Calu3 (cell line): ENCODE measurements at regions not wholly inside any gene's neighbourhood (a gene's known extent, or its start where the extent isn't known, plus 50 kb on each side); places are given as distances from the start of the nearest gene placed in this dataset.

Experiments
- BruUV-seq: library from RNA; stranded (reverse); fragments of 400-500 nt; replicated peaks from 2 replicates; lab custom pipeline; 2021; lab: Mats Ljungman, UMichigan
- CTCF ChIA-PET: fragments of 300-600 bp; sonication (Branson Sonifier 250); formaldehyde crosslinking; loops from one replicate; lab custom pipeline; 2022; ENCODE audit warnings: antibody characterized with exemption; lab: Charles Lee
- DNase-seq: peaks from one replicate; pipeline ENCODE4 v3.0.0; 2022
- H3K27ac Mint-ChIP-seq: one replicate; pipeline ENCODE4 v1.8.0; 2022; ENCODE audit warnings: mixed read lengths; ENCODE audit not compliant: unreplicated experiment
- H3K27me3 Mint-ChIP-seq: one replicate; pipeline ENCODE4 v1.8.0; 2022; ENCODE audit warnings: mixed read lengths; ENCODE audit not compliant: unreplicated experiment
- H3K36me3 Mint-ChIP-seq: one replicate; pipeline ENCODE4 v1.8.0; 2022; ENCODE audit warnings: mild to moderate bottlenecking, moderate library complexity, mixed read lengths; ENCODE audit not compliant: insufficient read depth, unreplicated experiment
- H3K4me1 Mint-ChIP-seq: one replicate; pipeline ENCODE4 v1.8.0; 2022; ENCODE audit warnings: mild to moderate bottlenecking, low read depth, mixed read lengths; ENCODE audit not compliant: unreplicated experiment
- H3K4me3 Mint-ChIP-seq: one replicate; pipeline ENCODE4 v1.8.0; 2022; ENCODE audit warnings: mild to moderate bottlenecking, low read depth, moderate library complexity, mixed read lengths; ENCODE audit not compliant: unreplicated experiment
- H3K9me3 Mint-ChIP-seq: one replicate; pipeline ENCODE4 v1.8.0; 2022; ENCODE audit warnings: low read depth, mixed read lengths; ENCODE audit not compliant: unreplicated experiment
- intact Hi-C: fragments of 100-400 bp; cut with micrococcal nuclease; formaldehyde crosslinking; loops from one replicate; pipeline ENCODE4 v1.10.0; 2022; ENCODE audit not compliant: unreplicated experiment
- TF ChIP-seq, protein P1 (sequence below): fragments of 200-600 bp; IDR thresholded peaks from one replicate; pipeline ENCODE4 v1.8.0; 2022; ENCODE audit warnings: antibody characterized with exemption; ENCODE audit not compliant: unreplicated experiment

DNA sequence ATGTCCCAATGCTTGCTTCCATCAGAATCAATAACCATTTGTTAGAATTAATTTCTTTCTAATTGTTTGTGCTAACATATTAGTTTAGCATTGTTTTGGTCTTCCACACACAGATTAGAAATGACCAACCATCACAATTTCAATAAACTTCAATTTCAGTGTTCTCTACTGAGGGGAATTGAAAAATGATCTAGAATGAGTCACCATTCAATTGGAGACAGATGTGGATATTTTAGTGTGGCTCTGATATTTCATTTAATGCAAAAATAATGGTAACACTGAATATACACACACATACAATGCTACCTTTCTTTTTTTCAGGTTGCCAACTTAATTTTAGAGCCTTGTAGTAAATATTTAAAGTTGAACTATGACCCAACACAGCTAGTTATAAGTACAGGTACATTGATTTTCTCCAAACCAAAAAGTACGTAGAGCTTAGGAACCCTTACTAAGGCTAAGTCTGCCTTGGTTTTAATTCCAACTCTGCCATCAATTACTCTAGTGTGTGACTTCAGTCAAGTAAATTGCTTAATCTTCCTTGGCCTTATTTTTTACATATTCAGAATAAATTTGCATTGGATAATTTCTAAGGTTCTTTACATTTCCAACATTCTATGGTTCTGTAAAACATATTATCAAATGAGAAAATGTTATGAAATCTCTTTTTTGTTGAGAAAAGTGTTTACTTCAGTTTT is 143.9 kb downstream of the DMRTA1 start:
- no peaks in the 10 kb centered on the region for H3K36me3 Mint-ChIP-seq
- H3K27ac Mint-ChIP-seq: no peak overlapping the region
- TF ChIP-seq, protein P1, sequence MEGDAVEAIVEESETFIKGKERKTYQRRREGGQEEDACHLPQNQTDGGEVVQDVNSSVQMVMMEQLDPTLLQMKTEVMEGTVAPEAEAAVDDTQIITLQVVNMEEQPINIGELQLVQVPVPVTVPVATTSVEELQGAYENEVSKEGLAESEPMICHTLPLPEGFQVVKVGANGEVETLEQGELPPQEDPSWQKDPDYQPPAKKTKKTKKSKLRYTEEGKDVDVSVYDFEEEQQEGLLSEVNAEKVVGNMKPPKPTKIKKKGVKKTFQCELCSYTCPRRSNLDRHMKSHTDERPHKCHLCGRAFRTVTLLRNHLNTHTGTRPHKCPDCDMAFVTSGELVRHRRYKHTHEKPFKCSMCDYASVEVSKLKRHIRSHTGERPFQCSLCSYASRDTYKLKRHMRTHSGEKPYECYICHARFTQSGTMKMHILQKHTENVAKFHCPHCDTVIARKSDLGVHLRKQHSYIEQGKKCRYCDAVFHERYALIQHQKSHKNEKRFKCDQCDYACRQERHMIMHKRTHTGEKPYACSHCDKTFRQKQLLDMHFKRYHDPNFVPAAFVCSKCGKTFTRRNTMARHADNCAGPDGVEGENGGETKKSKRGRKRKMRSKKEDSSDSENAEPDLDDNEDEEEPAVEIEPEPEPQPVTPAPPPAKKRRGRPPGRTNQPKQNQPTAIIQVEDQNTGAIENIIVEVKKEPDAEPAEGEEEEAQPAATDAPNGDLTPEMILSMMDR: no peak
- H3K27me3 Mint-ChIP-seq: no peaks in the 10 kb centered on the region
- no peaks in the 10 kb centered on the region for H3K9me3 Mint-ChIP-seq
- H3K4me3 Mint-ChIP-seq: no peak overlapping the region
- CTCF ChIA-PET: no interaction called here
- H3K4me1 Mint-ChIP-seq: no peaks in the 10 kb centered on the region
- BruUV-seq: no TSS peak
- DNase-seq: no peak
- intact Hi-C loops: no loop called here

DNA sequence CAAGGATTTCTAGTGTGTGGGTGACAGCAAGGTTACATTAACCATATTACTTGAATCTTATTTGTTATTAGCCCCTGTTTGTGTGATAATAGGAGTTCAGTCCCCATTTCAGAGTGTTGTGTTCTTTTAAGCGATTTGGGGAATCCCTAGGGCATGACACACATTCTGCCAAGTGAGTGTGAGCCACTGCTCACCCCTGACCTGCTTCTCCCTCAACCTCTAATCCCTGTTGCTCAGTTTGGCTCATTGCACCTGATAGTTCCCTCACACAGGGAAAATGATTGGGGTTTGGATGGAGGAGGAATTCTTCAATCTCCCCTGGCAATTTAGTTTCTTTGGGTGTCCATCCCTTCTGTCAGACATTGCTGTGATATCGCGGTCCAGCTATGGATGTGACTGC is 149.2 kb downstream of the DMRTA1 start:
- intact Hi-C loops: no loop called here
- BruUV-seq: no TSS peak
- TF ChIP-seq, protein P1: no peak
- DNase-seq: no peak
- H3K4me1 Mint-ChIP-seq: no peaks in the 10 kb centered on the region
- no peaks in the 10 kb centered on the region for H3K9me3 Mint-ChIP-seq
- H3K27ac Mint-ChIP-seq: no peak overlapping the region
- H3K27me3 Mint-ChIP-seq: no peaks in the 10 kb centered on the region
- H3K4me3 Mint-ChIP-seq: no peak overlapping the region
- CTCF ChIA-PET: no interaction called here
- H3K36me3 Mint-ChIP-seq: no peaks in the 10 kb centered on the region

DNA sequence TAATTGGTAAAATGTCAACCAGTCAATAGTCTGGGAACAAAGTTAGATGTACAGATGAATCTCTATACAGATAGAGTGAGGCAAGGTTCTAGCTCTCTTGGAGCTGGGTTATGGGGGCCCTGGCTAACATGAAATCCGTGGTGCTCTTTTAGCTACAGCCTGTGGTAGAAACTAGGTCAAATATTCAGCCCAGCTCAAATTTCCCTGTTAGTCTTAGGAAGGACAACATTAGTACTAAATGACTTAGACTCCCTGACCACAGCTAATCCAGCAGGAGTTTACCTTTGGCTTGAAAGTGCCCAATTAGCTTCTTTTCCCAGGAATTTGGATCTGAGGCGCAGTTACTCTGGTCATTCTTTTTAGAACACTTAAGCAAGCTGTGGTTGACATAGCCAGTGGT is 170.5 kb downstream of the DMRTA1 start:
- H3K36me3 Mint-ChIP-seq: no peaks in the 10 kb centered on the region
- no peak for DNase-seq
- no peaks in the 10 kb centered on the region for H3K27me3 Mint-ChIP-seq
- H3K4me1 Mint-ChIP-seq: no peaks in the 10 kb centered on the region
- TF ChIP-seq, protein P1: no peak
- intact Hi-C loops: no loop called here
- BruUV-seq: no TSS peak
- no peaks in the 10 kb centered on the region for H3K9me3 Mint-ChIP-seq
- H3K4me3 Mint-ChIP-seq: no peak overlapping the region
- H3K27ac Mint-ChIP-seq: no peak overlapping the region
- CTCF ChIA-PET: no interaction called here

GRCh38 chr9:22622815-22623214 is 176.2 kb downstream of the DMRTA1 start:
- no peaks in the 10 kb centered on the region for H3K4me1 Mint-ChIP-seq
- no peak overlapping the region for H3K4me3 Mint-ChIP-seq
- no peaks in the 10 kb centered on the region for H3K27me3 Mint-ChIP-seq
- intact Hi-C loops: no loop called here
- DNase-seq: no peak
- CTCF ChIA-PET: no interaction called here
- BruUV-seq: no TSS peak
- TF ChIP-seq, protein P1: no peak
- no peaks in the 10 kb centered on the region for H3K9me3 Mint-ChIP-seq
- no peak overlapping the region for H3K27ac Mint-ChIP-seq
- no peaks in the 10 kb centered on the region for H3K36me3 Mint-ChIP-seq
